LNCAP (cell line): ENCODE measurements at regions not wholly inside any gene's neighbourhood (a gene's known extent, or its start where the extent isn't known, plus 50 kb on each side); places are given as distances from the start of the nearest gene placed in this dataset.

Experiments used
- CTCF ChIP-seq: fragments of 450-650 bp; IDR thresholded peaks from 2 replicates; pipeline ENCODE4 v1.5.1; 2017; ENCODE audit warnings: mild to moderate bottlenecking

GRCh38 chr12:61780435-61780834 is 479.8 kb upstream of the USP15 start:
- TF ChIP-seq CTCF: no peak

- TF ChIP-seq CTCF: no peak
Observed at GRCh38 chr12:61781021-61781581, 479.1 kb upstream of the USP15 start.

- no peak for TF ChIP-seq CTCF
Observed at GRCh38 chr12:61796846-61797245, 463.4 kb upstream of the USP15 start.

- TF ChIP-seq CTCF: no peak
Observed at GRCh38 chr12:61797266-61797665, 462.9 kb upstream of the USP15 start.

- TF ChIP-seq CTCF: no peak
Observed at GRCh38 chr12:61798778-61799177, 461.4 kb upstream of the USP15 start.

GRCh38 chr12:61804301-61804700 is 455.9 kb upstream of the USP15 start:
- no peak for TF ChIP-seq CTCF

- no peak for TF ChIP-seq CTCF
Observed at GRCh38 chr12:61808856-61809255, 451.3 kb upstream of the USP15 start.

GRCh38 chr12:61810486-61810885 is 449.7 kb upstream of the USP15 start:
- no peak for TF ChIP-seq CTCF
